HuH-7.5 (cell line): ENCODE measurements at regions not wholly inside any gene's neighbourhood (a gene's known extent, or its start where the extent isn't known, plus 50 kb on each side); places are given as distances from the start of the nearest gene placed in this dataset.

ENCODE experiments used
- DNase-seq: peaks from one replicate; pipeline ENCODE4 v3.0.0; 2011; ENCODE audit warnings: low spot score

GRCh38 chr7:54701982-54702381 lies 57.0 kb downstream of the SEC61G start:
- no peak for DNase-seq

DNA sequence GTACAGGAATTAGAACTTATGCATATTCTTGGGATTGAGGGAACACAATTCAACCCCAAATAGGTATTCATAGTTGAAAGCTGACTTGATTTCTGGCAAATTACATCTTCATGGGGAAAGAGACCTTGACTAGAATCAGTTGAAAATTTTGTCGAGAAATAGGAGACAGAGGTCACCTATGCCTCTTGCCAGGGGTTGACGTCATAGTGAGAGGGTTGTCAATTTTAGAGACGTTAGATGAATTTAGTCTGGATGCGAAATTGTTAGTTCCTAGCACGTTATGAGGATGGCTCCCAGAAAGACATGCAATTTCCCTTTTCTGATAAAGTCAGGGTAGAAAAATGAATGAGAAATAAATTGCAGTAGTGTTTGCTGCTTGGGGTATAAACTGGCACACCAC lies 59.3 kb downstream of the SEC61G start:
- DNase-seq: no peak

GRCh38 chr7:54697659-54698186 lies 61.3 kb downstream of the SEC61G start:
- no peak for DNase-seq

DNA sequence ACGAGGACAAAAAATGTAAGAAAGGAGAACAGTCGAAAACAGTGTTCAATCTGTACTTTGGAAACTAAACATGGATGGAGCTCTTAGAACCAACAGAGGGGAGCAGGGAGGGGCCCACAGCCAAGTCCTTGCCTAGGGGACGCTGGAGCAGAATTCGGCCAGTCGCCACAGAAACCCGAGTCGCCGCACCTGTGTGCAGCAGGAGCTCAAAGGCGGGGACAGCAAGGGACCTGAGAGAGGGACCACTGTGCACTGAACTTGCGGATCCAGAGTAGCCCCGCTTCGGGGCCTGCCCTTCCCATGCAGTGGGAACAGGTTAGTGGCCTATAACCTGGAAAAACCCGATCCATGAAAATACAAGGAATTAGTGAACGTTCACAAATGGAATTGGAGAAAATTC lies 68.1 kb downstream of the SEC61G start:
- DNase-seq: no peak

DNA sequence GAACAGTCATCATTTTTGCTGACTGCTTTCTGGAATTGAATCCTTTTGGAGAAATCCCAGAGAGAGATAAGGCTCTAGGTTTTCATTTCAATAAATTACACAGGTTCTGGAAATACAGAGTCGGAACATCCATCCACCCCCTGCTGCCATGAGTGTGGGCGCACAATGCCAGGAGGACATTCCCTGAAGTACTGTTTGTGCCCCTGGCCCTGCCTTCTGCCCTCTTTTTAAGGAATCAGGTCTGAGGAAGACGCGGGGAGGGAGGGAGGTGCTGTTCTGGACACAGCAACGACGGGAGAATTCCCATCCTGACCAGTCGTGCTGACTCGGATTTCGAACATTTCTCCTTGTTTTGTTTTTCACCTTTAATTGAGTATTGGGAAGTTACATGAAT lies 69.0 kb downstream of the SEC61G start:
- DNase-seq: no peak

DNA sequence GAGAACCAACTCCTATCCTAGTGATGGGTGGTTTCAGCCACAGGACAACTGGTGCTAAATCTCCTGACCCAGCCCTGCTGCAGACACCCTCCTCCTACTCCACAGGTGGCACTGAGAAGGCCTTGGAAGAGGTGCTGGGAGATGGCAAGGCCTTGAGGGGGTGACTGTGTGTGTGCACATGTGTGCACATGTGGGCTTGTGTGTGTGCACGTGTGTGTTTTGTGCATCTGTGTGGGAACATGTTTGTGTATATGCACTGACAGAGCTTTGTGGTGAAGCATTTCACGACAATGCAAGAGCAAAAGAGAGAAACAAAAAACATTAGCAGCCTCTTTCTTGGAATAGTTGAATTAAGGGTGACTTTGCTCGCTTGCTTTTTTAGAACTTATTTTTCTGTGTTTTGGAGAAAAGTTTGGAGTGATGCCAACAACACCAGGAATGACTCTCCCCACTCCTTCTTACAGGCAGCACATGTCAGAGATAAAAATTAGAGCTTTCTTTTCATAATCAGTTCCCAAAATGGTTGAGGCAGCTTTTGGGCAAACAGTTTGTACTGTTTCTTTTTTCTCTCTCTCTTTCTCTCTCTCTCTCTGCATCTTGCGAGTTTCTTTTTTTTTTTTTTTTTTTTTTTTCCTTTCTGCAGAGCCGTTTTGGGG lies 69.5 kb downstream of the SEC61G start:
- no peak for DNase-seq

GRCh38 chr7:54687462-54688212 lies 71.4 kb downstream of the SEC61G start:
- DNase-seq: no peak

DNA sequence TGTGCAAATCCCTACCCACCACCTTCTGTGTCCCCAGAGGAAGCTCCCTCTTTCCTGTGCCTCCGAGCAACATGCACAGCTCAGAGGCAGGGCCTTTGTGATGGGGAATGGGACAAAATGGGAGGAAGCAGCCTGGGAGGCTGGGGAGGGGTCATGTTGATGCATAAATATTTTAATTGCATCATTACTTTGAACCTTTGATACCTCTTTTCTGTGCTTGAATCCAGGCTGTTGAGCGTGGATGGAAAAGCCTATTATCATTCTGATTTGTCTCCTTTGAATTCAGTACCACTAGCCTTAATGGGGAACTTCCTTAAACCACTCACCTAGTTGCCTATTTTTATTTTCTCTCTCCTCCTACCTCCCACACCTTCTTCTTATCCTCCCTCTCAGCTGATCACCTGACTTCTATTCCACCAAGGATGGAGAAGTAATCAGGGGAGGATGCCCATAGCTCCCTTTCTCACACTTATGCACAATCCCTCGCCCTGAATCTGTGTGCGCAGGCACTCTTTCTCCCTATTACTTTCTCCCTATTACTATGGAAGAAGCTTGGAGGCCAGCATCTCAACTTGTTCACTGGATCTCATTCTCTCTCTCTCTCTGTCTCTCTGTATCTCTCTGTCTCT lies 78.5 kb downstream of the SEC61G start:
- DNase-seq: no peak

- DNase-seq: no peak
Measured at GRCh38 chr7:54679490-54679817, 79.6 kb downstream of the SEC61G start.

DNA sequence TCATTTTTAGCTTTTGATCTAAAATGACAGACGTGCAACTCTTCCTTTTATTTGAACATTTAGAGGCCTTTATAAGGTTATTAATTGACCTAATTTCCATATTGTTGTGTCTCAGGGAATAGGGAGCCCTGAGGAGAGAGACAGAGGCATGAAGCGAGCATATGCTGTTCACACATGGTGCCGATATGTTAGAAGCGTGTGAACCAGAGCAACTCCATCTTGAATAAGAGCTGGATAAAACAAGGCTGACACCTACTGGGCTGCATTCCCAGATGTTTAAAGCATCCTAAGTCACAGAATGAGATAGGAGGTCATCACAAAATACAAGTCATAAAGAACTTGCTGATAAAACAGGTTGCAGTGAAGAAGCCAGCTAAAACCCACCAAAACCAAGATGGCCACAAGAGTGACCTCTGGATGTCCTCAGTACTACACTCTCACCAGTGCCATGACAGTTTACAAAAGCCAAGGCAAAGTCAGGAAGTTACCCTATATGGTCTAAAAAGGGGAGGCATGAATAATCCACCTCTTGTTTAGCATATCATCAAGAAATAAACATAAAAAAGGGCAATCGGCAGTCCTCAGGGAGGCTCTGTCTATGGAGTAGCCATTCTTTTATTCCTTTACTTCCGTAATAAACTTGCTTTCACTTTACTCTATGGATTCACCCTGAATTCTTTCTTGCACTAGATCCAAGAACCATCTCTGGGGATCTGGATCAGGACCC lies 80.1 kb downstream of the SEC61G start:
- no peak for DNase-seq

DNA sequence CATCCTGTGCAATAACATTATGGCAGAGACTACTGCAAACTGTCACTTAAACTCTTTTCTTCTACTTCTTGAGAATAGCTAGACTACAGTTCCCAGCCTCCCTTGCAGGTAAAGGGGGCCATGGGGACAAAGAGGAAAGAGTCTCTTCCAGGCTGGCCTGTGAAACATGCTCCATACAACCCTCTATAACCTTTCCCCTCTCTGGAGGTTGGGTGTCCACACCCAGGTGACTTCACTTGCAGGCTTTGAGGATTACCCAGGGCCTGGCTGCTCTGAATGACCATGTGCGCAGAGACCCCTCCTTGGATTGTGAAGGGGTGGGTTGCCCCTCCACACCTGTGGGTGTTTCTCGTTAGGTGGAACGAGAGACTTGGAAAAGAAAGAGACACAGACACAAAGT lies 84.1 kb downstream of the SEC61G start:
- no peak for DNase-seq

GRCh38 chr7:54672519-54672918 lies 86.5 kb downstream of the SEC61G start:
- DNase-seq: no peak

- DNase-seq: peak; percentile 93
Measured at GRCh38 chr7:54664235-54665228, 94.5 kb downstream of the SEC61G start.

GRCh38 chr7:54663603-54664234 lies 95.3 kb downstream of the SEC61G start:
- DNase-seq: no peak

- DNase-seq: no peak
Measured at GRCh38 chr7:54663186-54663585, 95.8 kb downstream of the SEC61G start.

GRCh38 chr7:54662701-54663100 lies 96.3 kb downstream of the SEC61G start:
- no peak for DNase-seq

DNA sequence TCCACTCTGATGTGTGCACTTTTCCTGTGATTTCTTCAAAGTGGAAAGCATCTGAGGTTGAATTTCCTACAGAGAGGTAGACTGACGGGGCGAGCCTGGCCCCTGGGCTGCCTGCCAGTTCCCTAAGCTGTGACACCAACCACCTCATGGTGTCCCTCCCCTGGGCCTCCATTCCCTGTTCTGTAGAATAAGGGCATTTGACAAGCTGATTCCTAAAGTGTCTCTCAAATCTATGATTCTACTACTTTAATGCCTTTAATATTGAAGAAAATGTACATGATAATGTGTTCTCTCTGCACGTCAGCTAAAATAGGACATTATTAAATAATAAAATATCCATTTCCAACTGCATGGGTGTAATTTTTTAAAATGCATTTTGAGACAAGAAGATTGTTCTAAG lies 105.1 kb downstream of the SEC61G start:
- DNase-seq: no peak

DNA sequence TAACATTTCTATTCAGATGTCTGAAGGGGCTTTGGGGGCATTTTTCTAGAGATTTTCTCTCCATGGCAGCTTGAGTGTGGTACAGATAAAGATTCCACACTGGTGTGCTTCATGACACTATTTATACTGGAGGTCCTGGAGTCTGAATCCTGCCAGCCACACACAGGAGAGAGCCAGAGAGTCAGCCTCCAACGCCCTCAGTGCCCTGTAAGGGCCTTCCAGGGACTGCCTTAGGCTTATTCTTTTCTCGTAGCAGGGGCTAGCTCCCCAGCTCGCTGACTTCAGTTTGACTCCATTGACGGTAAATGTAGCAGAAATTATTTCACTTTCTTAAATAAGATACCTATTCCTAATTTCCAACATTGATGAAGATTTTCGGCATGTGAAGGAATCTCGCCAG lies 100.9 kb downstream of the VSTM2A start:
- no peak for DNase-seq

- no peak for DNase-seq
Measured at GRCh38 chr7:54637712-54638396, 95.7 kb downstream of the VSTM2A start.

GRCh38 chr7:54632696-54633095 lies 90.5 kb downstream of the VSTM2A start:
- DNase-seq: no peak
